H9 (cell line): ENCODE measurements at regions not wholly inside any gene's neighbourhood (a gene's known extent, or its start where the extent isn't known, plus 50 kb on each side); places are given as distances from the start of the nearest gene placed in this dataset.

Experiments
- DNase-seq: peaks from one replicate; pipeline ENCODE4 v3.0.0-alpha.2; 2017
- H2AFZ ChIP-seq: one replicate; pipeline ENCODE4 v1.6.1; 2013; ENCODE audit warnings: mild to moderate bottlenecking, low read length, control low read depth, moderate library complexity
- H2AK5ac ChIP-seq: 2 replicates; pipeline ENCODE4 v1.6.1; 2013; ENCODE audit warnings: low read length, control low read depth, mixed read lengths; ENCODE audit not compliant: insufficient read length
- H2BK120ac ChIP-seq: one replicate; pipeline ENCODE4 v1.6.1; 2013; ENCODE audit warnings: low read depth, mild to moderate bottlenecking, low read length, control low read depth, inconsistent platforms; ENCODE audit not compliant: poor library complexity, severe bottlenecking
- H2BK12ac ChIP-seq: 2 replicates; pipeline ENCODE4 v1.6.1; 2013; ENCODE audit warnings: low read length, control low read depth, mixed read lengths, low read depth; ENCODE audit not compliant: insufficient read length
- H2BK15ac ChIP-seq: 2 replicates; pipeline ENCODE4 v1.6.1; 2013; ENCODE audit warnings: low read depth, low read length, control low read depth
- H2BK20ac ChIP-seq: one replicate; pipeline ENCODE4 v1.6.1; 2013; ENCODE audit warnings: low read depth, mild to moderate bottlenecking, low read length, control low read depth, inconsistent platforms; ENCODE audit not compliant: poor library complexity, severe bottlenecking
- H2BK5ac ChIP-seq: 2 replicates; pipeline ENCODE4 v1.6.1; 2013; ENCODE audit warnings: low read length, control low read depth, mixed read lengths; ENCODE audit not compliant: insufficient read length
- H3K14ac ChIP-seq: 2 replicates; pipeline ENCODE4 v1.6.1; 2013; ENCODE audit warnings: low read length, control low read depth; ENCODE audit not compliant: insufficient read depth
- H3K18ac ChIP-seq: 2 replicates; pipeline ENCODE4 v1.6.1; 2013; ENCODE audit warnings: low read depth, mild to moderate bottlenecking, mixed read lengths, low read length, control low read depth; ENCODE audit not compliant: insufficient read length
- H3K23ac ChIP-seq: 2 replicates; pipeline ENCODE4 v1.6.1; 2013; ENCODE audit warnings: low read length, control low read depth, mixed read lengths, low read depth; ENCODE audit not compliant: insufficient read length
- H3K23me2 ChIP-seq: 2 replicates; pipeline ENCODE4 v1.6.1; 2013; ENCODE audit warnings: low read depth, mild to moderate bottlenecking, mixed read lengths, low read length, control low read depth; ENCODE audit not compliant: insufficient read length, poor library complexity, severe bottlenecking
- H3K27ac ChIP-seq: 2 replicates; pipeline ENCODE4 v1.5.1; 2013; ENCODE audit warnings: low read length, control low read depth, mixed read lengths, low read depth; ENCODE audit not compliant: insufficient read length
- H3K27me3 ChIP-seq: 2 replicates; pipeline ENCODE4 v1.6.1; 2013; ENCODE audit warnings: low read length, control low read depth, inconsistent platforms; ENCODE audit not compliant: insufficient read depth
- H3K4ac ChIP-seq: 2 replicates; pipeline ENCODE4 v1.6.1; 2013; ENCODE audit warnings: low read depth, mild to moderate bottlenecking, control low read depth, inconsistent platforms, low read length, moderate library complexity
- H3K4me1 ChIP-seq: 2 replicates; pipeline ENCODE4 v1.6.1; 2013; ENCODE audit warnings: low read length, control low read depth, inconsistent platforms; ENCODE audit not compliant: insufficient read depth
- H3K4me2 ChIP-seq: 2 replicates; pipeline ENCODE4 v1.6.1; 2013; ENCODE audit warnings: low read length, control low read depth, mixed read lengths; ENCODE audit not compliant: insufficient read length, insufficient read depth
- H3K56ac ChIP-seq: 2 replicates; pipeline ENCODE4 v1.6.1; 2013; ENCODE audit warnings: low read depth, mild to moderate bottlenecking, mixed read lengths, low read length, control low read depth; ENCODE audit not compliant: insufficient read length
- H3K79me1 ChIP-seq: 2 replicates; pipeline ENCODE4 v1.6.1; 2013; ENCODE audit warnings: low read depth, mild to moderate bottlenecking, moderate library complexity, low read length, control low read depth, inconsistent platforms; ENCODE audit not compliant: insufficient read depth, poor library complexity, severe bottlenecking
- H3K79me2 ChIP-seq: 2 replicates; pipeline ENCODE4 v1.6.1; 2013; ENCODE audit warnings: low read length, control low read depth, inconsistent platforms; ENCODE audit not compliant: insufficient read depth
- H3K9ac ChIP-seq: 2 replicates; pipeline ENCODE4 v1.6.1; 2013; ENCODE audit warnings: low read length, control low read depth, mixed read lengths; ENCODE audit not compliant: insufficient read length; ENCODE audit errors: extremely low read depth
- H3K9me3 ChIP-seq: one replicate; pipeline ENCODE4 v1.6.1; 2013; ENCODE audit warnings: low read depth, low read length, inconsistent platforms; ENCODE audit not compliant: control insufficient read depth
- H3T11ph ChIP-seq: one replicate; pipeline ENCODE4 v1.6.1; 2013; ENCODE audit warnings: mild to moderate bottlenecking, low read length, control low read depth, inconsistent platforms
- H4K20me1 ChIP-seq: one replicate; pipeline ENCODE4 v1.6.1; 2013; ENCODE audit not compliant: control insufficient read depth, insufficient read length, insufficient read depth
- H4K5ac ChIP-seq: 2 replicates; pipeline ENCODE4 v1.6.1; 2013; ENCODE audit warnings: low read depth, mild to moderate bottlenecking, mixed read lengths, low read length, control low read depth; ENCODE audit not compliant: insufficient read length
- H4K8ac ChIP-seq: replicated peaks from 2 replicates; pipeline ENCODE4 v1.6.1; 2013; ENCODE audit warnings: low read length, control low read depth, mixed read lengths, low read depth; ENCODE audit not compliant: insufficient read length
- H4K91ac ChIP-seq: 2 replicates; pipeline ENCODE4 v1.6.1; 2013; ENCODE audit warnings: low read depth, mild to moderate bottlenecking, moderate library complexity, mixed read lengths, low read length, control low read depth; ENCODE audit not compliant: insufficient read length
- H3K27ac Mint-ChIP-seq, 3 experiments: 2 replicates in 2 of 3; 3 replicates in 1 of 3; pipeline ENCODE4 v1.8.0; 2020 to 2021; ENCODE audit warnings: mixed read lengths in 3 of 3, mild to moderate bottlenecking in 1 of 3, moderate library complexity in 1 of 3
- H3K27me3 Mint-ChIP-seq: 2 replicates; pipeline ENCODE4 v1.8.0; 2021; ENCODE audit warnings: low read depth, mild to moderate bottlenecking, moderate library complexity, mixed read lengths
- H3K36me3 Mint-ChIP-seq, 3 experiments: 2 replicates in 2 of 3; 3 replicates in 1 of 3; pipeline ENCODE4 v1.8.0; 2020 to 2021; ENCODE audit warnings: low read depth in 3 of 3, mixed read lengths in 3 of 3; ENCODE audit not compliant: insufficient read depth in 1 of 3
- H3K4me1 Mint-ChIP-seq, 2 experiments: 2 replicates each; pipeline ENCODE4 v1.8.0; 2020; ENCODE audit warnings: mixed read lengths in 2 of 2
- H3K4me3 Mint-ChIP-seq, 2 experiments: 2 replicates in 1 of 2; 3 replicates in 1 of 2; pipeline ENCODE4 v1.8.0; 2020 to 2021; ENCODE audit warnings: mild to moderate bottlenecking in 2 of 2, mixed read lengths in 2 of 2, moderate library complexity in 1 of 2
- H3K9me3 Mint-ChIP-seq, 2 experiments: 2 replicates in 1 of 2; 3 replicates in 1 of 2; pipeline ENCODE4 v1.8.0; 2020; ENCODE audit warnings: mild to moderate bottlenecking in 2 of 2, mixed read lengths in 2 of 2, moderate library complexity in 1 of 2
- WGBS: extraction: QIAGEN DNeasy Blood & Tissue Kit; methylation state at CpG from one replicate; pipeline ENCODE4 v1.1.7; 2013; ENCODE audit warnings: missing lambda C conversion rate, low lambda C conversion rate, mixed read lengths; ENCODE audit not compliant: insufficient read length; ENCODE audit errors: extremely low coverage; 5-methylcytosine and 5-hydroxymethylcytosine counted together
- TF ChIP-seq, protein P1 (sequence below): fragments of 200-600 bp; sonication (generic); conservative IDR thresholded peaks from 3 replicates; pipeline ENCODE4 v1.8.0; 2021; ENCODE audit warnings: antibody characterized with exemption, mild to moderate bottlenecking

DNA sequence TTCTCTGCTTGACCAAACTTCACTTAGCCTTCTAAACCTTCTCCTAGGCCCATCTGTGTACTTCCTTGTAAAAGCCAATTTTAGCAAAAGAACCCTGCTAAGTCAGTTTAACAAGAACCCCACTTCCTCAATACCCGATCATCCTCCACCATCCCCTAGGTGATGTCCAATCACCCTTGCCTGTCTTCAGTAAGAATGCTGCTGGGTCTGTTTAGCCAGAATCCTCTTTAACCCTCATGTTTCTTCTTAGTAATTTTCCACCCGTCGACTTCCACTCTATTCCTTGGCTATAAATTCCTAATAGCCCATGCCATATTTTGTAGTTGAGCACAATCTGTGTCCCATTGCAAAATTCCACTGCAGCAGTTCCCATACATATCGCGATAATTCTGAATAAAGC is 780.0 kb upstream of the RAB6C start:
- Histone ChIP-seq H3K27ac (no peak overlapping the region), H3K27me3 (no peaks in the 10 kb centered on the region), H3K14ac (no peak overlapping the region), H3K4me2 (no peak overlapping the region), H3K56ac (no peak overlapping the region), H2BK120ac (no peak overlapping the region), H3K9me3 (no peaks in the 10 kb centered on the region), H2BK20ac (no peak overlapping the region), H4K8ac (no peak overlapping the region), H4K5ac (no peak overlapping the region), H2AFZ (no peak overlapping the region), H3K4me1 (no peaks in the 10 kb centered on the region; the same call in 1 of the 2 replicates), H3K23ac (no peak overlapping the region), H3T11ph (no peak overlapping the region), H2BK12ac (no peak overlapping the region), H3K79me1 (no peaks in the 10 kb centered on the region), H2AK5ac (no peak overlapping the region), H4K20me1 (no peaks in the 10 kb centered on the region), H3K9ac (no peak overlapping the region), H3K23me2 (no peaks in the 10 kb centered on the region), H3K18ac (no peak overlapping the region), H2BK15ac (no peak overlapping the region), H3K79me2 (no peaks in the 10 kb centered on the region), H2BK5ac (no peak overlapping the region), H3K4ac (no peak overlapping the region), H4K91ac (no peak overlapping the region)
- Mint-ChIP-seq H3K9me3 (no peaks in the 10 kb centered on the region; a peak in 1 of 5 replicates), H3K4me1 (peaks cover 4 to 5% of the 10 kb centered on the region in 2 experiments), H3K4me3 (no peak overlapping the region), H3K36me3 (no peaks in the 10 kb centered on the region), H3K27ac (no peak overlapping the region), H3K27me3 (no peaks in the 10 kb centered on the region; the same call in 1 of the 2 replicates)
- TF ChIP-seq, protein P1, sequence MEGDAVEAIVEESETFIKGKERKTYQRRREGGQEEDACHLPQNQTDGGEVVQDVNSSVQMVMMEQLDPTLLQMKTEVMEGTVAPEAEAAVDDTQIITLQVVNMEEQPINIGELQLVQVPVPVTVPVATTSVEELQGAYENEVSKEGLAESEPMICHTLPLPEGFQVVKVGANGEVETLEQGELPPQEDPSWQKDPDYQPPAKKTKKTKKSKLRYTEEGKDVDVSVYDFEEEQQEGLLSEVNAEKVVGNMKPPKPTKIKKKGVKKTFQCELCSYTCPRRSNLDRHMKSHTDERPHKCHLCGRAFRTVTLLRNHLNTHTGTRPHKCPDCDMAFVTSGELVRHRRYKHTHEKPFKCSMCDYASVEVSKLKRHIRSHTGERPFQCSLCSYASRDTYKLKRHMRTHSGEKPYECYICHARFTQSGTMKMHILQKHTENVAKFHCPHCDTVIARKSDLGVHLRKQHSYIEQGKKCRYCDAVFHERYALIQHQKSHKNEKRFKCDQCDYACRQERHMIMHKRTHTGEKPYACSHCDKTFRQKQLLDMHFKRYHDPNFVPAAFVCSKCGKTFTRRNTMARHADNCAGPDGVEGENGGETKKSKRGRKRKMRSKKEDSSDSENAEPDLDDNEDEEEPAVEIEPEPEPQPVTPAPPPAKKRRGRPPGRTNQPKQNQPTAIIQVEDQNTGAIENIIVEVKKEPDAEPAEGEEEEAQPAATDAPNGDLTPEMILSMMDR, result no peak
- no CpG with 5 or more reads among the region's 5 CpGs for WGBS
- DNase-seq, result no peak
